A673 (cell line): ENCODE measurements at regions not wholly inside any gene's neighbourhood (a gene's known extent, or its start where the extent isn't known, plus 50 kb on each side); places are given as distances from the start of the nearest gene placed in this dataset.

Source experiments
- BruUV-seq: library from RNA; stranded (reverse); fragments of 400-500 nt; replicated peaks from 2 replicates; lab custom pipeline; 2021; lab: Mats Ljungman, UMichigan
- CTCF ChIA-PET: fragments of 300-600 bp; sonication (Branson Sonifier 250); formaldehyde crosslinking; loops from one replicate; lab custom pipeline; 2022; ENCODE audit warnings: antibody characterized with exemption; lab: Charles Lee
- POLR2A ChIA-PET: fragments of 300-600 bp; sonication (Branson Sonifier 250); formaldehyde crosslinking; loops from one replicate; lab custom pipeline; 2022; ENCODE audit warnings: antibody characterized with exemption; ENCODE audit not compliant: low non-redundant PET; lab: Charles Lee
- DNase-seq: peaks from one replicate; pipeline ENCODE4 v3.0.0-alpha.2; 2015; ENCODE audit warnings: low spot score
- H3K27ac ChIP-seq: fragments of 200-600 bp; sonication (generic); 2 replicates; pipeline ENCODE4 v1.5.1; 2016; ENCODE audit warnings: mixed run types, low read depth, mild to moderate bottlenecking, mixed read lengths, antibody characterized with exemption, low read length; ENCODE audit not compliant: poor library complexity, severe bottlenecking
- H3K27me3 ChIP-seq: fragments of 200-600 bp; sonication (generic); replicated peaks from 2 replicates; pipeline ENCODE4 v1.6.1; 2017; ENCODE audit warnings: mixed run types, low read depth, mild to moderate bottlenecking, mixed read lengths, antibody characterized with exemption, low read length; ENCODE audit not compliant: insufficient read depth, poor library complexity
- H3K36me3 ChIP-seq: fragments of 200-600 bp; sonication (generic); 2 replicates; pipeline ENCODE4 v1.6.1; 2016; ENCODE audit warnings: mixed run types, mild to moderate bottlenecking, mixed read lengths, antibody characterized with exemption, low read length; ENCODE audit not compliant: insufficient read depth, poor library complexity, severe bottlenecking
- H3K4me1 ChIP-seq: fragments of 200-600 bp; sonication (generic); 2 replicates; pipeline ENCODE4 v1.6.1; 2017; ENCODE audit warnings: mixed run types, mild to moderate bottlenecking, mixed read lengths, antibody characterized with exemption, low read length; ENCODE audit not compliant: insufficient read depth, poor library complexity, severe bottlenecking
- H3K4me3 ChIP-seq: fragments of 200-600 bp; sonication (generic); 2 replicates; pipeline ENCODE4 v1.5.1; 2016; ENCODE audit warnings: low read depth, mixed run types, mild to moderate bottlenecking, mixed read lengths, low read length; ENCODE audit not compliant: poor library complexity, severe bottlenecking
- H3K9me3 ChIP-seq: fragments of 200-600 bp; sonication (generic); 2 replicates; pipeline ENCODE4 v1.6.1; 2016; ENCODE audit warnings: mixed run types, low read depth, mild to moderate bottlenecking, mixed read lengths, antibody characterized with exemption, low read length; ENCODE audit not compliant: poor library complexity, severe bottlenecking
- CTCF ChIP-seq: fragments of 300-800, 200-600 bp; sonication (generic); conservative IDR thresholded peaks from 2 replicates; pipeline ENCODE4 v1.5.1; 2017; ENCODE audit warnings: low read depth, mild to moderate bottlenecking, antibody characterized with exemption, low read length, moderate library complexity, mixed read lengths
- EZH2 ChIP-seq: fragments of 200-600 bp; sonication (generic); IDR thresholded peaks from 2 replicates; pipeline ENCODE4 v1.6.1; 2017; ENCODE audit warnings: borderline replicate concordance, low read depth, mild to moderate bottlenecking, mixed read lengths, antibody characterized with exemption, low read length; ENCODE audit not compliant: poor library complexity, severe bottlenecking
- intact Hi-C: fragments of 100-400 bp; cut with micrococcal nuclease; formaldehyde crosslinking; loops from one replicate; pipeline ENCODE4 v1.10.0; 2022; ENCODE audit not compliant: unreplicated experiment

- CTCF ChIA-PET: no interaction called here
- H3K9me3 ChIP-seq: no peaks in the 10 kb centered on the region
- H3K27me3 ChIP-seq: no peaks in the 10 kb centered on the region
- POLR2A ChIA-PET: no interaction called here
- TF ChIP-seq CTCF (no peak), EZH2 (no peak)
- H3K4me1 ChIP-seq: no peaks in the 10 kb centered on the region
- H3K27ac ChIP-seq: no peak overlapping the region
- no peak overlapping the region for H3K4me3 ChIP-seq
- no peak for DNase-seq
- H3K36me3 ChIP-seq: no peaks in the 10 kb centered on the region
- intact Hi-C loops: no loop called here
- no TSS peak for BruUV-seq
Observed at GRCh38 chr6:112984899-112985298, 637.8 kb downstream of the RFPL4B start.

GRCh38 chr6:112986321-112986720 lies 639.2 kb downstream of the RFPL4B start:
- TF ChIP-seq CTCF (no peak), EZH2 (no peak)
- POLR2A ChIA-PET: no interaction called here
- CTCF ChIA-PET: no interaction called here
- BruUV-seq: no TSS peak
- Histone ChIP-seq H3K9me3 (no peaks in the 10 kb centered on the region), H3K4me3 (no peak overlapping the region), H3K4me1 (no peaks in the 10 kb centered on the region), H3K27ac (no peak overlapping the region), H3K27me3 (no peaks in the 10 kb centered on the region), H3K36me3 (no peaks in the 10 kb centered on the region)
- intact Hi-C loops: no loop called here
- no peak for DNase-seq

GRCh38 chr6:112988748-112989147 lies 641.6 kb downstream of the RFPL4B start:
- POLR2A ChIA-PET: no interaction called here
- no peaks in the 10 kb centered on the region for H3K9me3 ChIP-seq
- no peak overlapping the region for H3K27ac ChIP-seq
- CTCF ChIA-PET: no interaction called here
- H3K4me3 ChIP-seq: no peak overlapping the region
- H3K27me3 ChIP-seq: no peaks in the 10 kb centered on the region
- DNase-seq: no peak
- no peaks in the 10 kb centered on the region for H3K36me3 ChIP-seq
- intact Hi-C loops: no loop called here
- no peak for TF ChIP-seq CTCF
- no peaks in the 10 kb centered on the region for H3K4me1 ChIP-seq
- no TSS peak for BruUV-seq

- BruUV-seq: no TSS peak
- CTCF ChIA-PET: no interaction called here
- no peak for DNase-seq
Observed at GRCh38 chr6:112990971-112991370, 643.8 kb downstream of the RFPL4B start.

More at GRCh38 chr6:112990971-112991370, 643.8 kb downstream of the RFPL4B start:
- Histone ChIP-seq H3K4me3 (no peak overlapping the region), H3K27ac (no peak overlapping the region), H3K4me1 (no peaks in the 10 kb centered on the region), H3K27me3 (no peaks in the 10 kb centered on the region), H3K9me3 (no peaks in the 10 kb centered on the region), H3K36me3 (no peaks in the 10 kb centered on the region)
- intact Hi-C loops: no loop called here
- TF ChIP-seq CTCF: no peak
- TF ChIP-seq EZH2: no peak
- POLR2A ChIA-PET: no interaction called here
